ENCODE measurements at regions not wholly inside any gene's neighbourhood (a gene's known extent, or its start where the extent isn't known, plus 50 kb on each side); places are given as distances from the start of the nearest gene placed in this dataset.

- Histone ChIP-seq H3K4me1 (no peaks in the 10 kb centered on the region), H3K27me3 (no peaks in the 10 kb centered on the region), H3K27ac (no peak overlapping the region), H3K36me3 (no peaks in the 10 kb centered on the region), H3K9me3 (no peaks in the 10 kb centered on the region), H3K4me3 (no peak overlapping the region)
- 67 to 75% methylated on average over 11 of the region's 11 CpGs for WGBS, 2 donors
- TF ChIP-seq CTCF (IDR thresholded peaks at IDR 0.05) = no peak
- no peak for DNase-seq
- ATAC-seq = no peak
- FAIRE-seq = no peak
- intact Hi-C loops (cut with DNase I) = no loop called here
These were observed 178.3 kb downstream of the PMP22 start for GRCh38 chr17:15086776-15087295.

GRCh38 chr17:15085890-15086677 lies 179.0 kb downstream of the PMP22 start:
- no peaks in the 10 kb centered on the region for H3K27me3 ChIP-seq
- DNase-seq = no peak
- FAIRE-seq = no peak
- WGBS, 2 donors = 61 to 64% methylated on average over 6 of the region's 6 CpGs
- no peak for ATAC-seq
- H3K4me1 ChIP-seq = no peaks in the 10 kb centered on the region
- no peak for TF ChIP-seq CTCF (IDR thresholded peaks at IDR 0.05)
- no peak overlapping the region for H3K4me3 ChIP-seq
- no peak overlapping the region for H3K27ac ChIP-seq
- intact Hi-C loops (cut with DNase I) = no loop called here
- H3K36me3 ChIP-seq = no peaks in the 10 kb centered on the region
- H3K9me3 ChIP-seq = no peaks in the 10 kb centered on the region

- intact Hi-C loops (cut with DNase I) = no loop called here
- 33 to 44% methylated on average over 5 of the region's 5 CpGs for WGBS, 2 donors
- DNase-seq (no peak), FAIRE-seq (no peak), ATAC-seq (no peak)
- no peak for TF ChIP-seq CTCF (IDR thresholded peaks at IDR 0.05)
- Histone ChIP-seq H3K9me3 (no peaks in the 10 kb centered on the region), H3K27ac (no peak overlapping the region), H3K36me3 (no peaks in the 10 kb centered on the region), H3K27me3 (no peaks in the 10 kb centered on the region), H3K4me1 (no peaks in the 10 kb centered on the region), H3K4me3 (no peak overlapping the region)
These were observed 181.9 kb downstream of the PMP22 start for GRCh38 chr17:15083225-15083624.

- no peaks in the 10 kb centered on the region for H3K4me1 ChIP-seq
- H3K36me3 ChIP-seq = no peaks in the 10 kb centered on the region
- DNase-seq (no peak), ATAC-seq (no peak), FAIRE-seq (no peak)
- TF ChIP-seq CTCF (IDR thresholded peaks at IDR 0.05) = no peak
- no peaks in the 10 kb centered on the region for H3K27me3 ChIP-seq
- H3K4me3 ChIP-seq = no peak overlapping the region
- intact Hi-C loops (cut with DNase I) = no loop called here
- WGBS, 2 donors = 50% methylated on average over 3 of the region's 3 CpGs
- no peak overlapping the region for H3K27ac ChIP-seq
- no peaks in the 10 kb centered on the region for H3K9me3 ChIP-seq
These were observed 184.1 kb downstream of the PMP22 start for GRCh38 chr17:15081008-15081407.

- H3K4me1 ChIP-seq = no peaks in the 10 kb centered on the region
- no peaks in the 10 kb centered on the region for H3K27me3 ChIP-seq
- no peaks in the 10 kb centered on the region for H3K9me3 ChIP-seq
- H3K36me3 ChIP-seq = no peaks in the 10 kb centered on the region
- FAIRE-seq (no peak), DNase-seq (no peak), ATAC-seq (no peak)
- intact Hi-C loops (cut with DNase I) = no loop called here
- H3K4me3 ChIP-seq = no peak overlapping the region
- 43 to 48% methylated on average over 5 of the region's 5 CpGs for WGBS, 2 donors
- no peak for TF ChIP-seq CTCF (IDR thresholded peaks at IDR 0.05)
- H3K27ac ChIP-seq = no peak overlapping the region
These were observed 186.6 kb downstream of the PMP22 start for GRCh38 chr17:15078570-15078969.
